Upper lobe of left lung (tissue), 6 donors: ENCODE measurements at regions not wholly inside any gene's neighbourhood (a gene's known extent, or its start where the extent isn't known, plus 50 kb on each side); places are given as distances from the start of the nearest gene placed in this dataset.

Source experiments
- ATAC-seq, 2 donors: fragments of 200-7000 bp; cut with Tn5 transposase; one replicate each; pipeline ENCODE4 v1.9.1; 2022; ENCODE audit warnings: mild to moderate bottlenecking in 2 of 2, moderate library complexity in 2 of 2; ENCODE audit not compliant: low FRiP score in 2 of 2
- DNase-seq, 2 donors: peaks; one replicate each; pipeline ENCODE4 v3.0.0-alpha.2; 2019 to 2020
- H3K27ac ChIP-seq, 4 donors: fragments of 200-600 bp; sonication (generic); one replicate each; pipeline ENCODE4 v1.5.1; 2016 to 2019
- H3K27me3 ChIP-seq, 4 donors: fragments of 200-600 bp; sonication (generic); one replicate each; pipeline ENCODE4 v1.5.1; 2017 to 2019
- H3K36me3 ChIP-seq, 4 donors: fragments of 200-600 bp; sonication (generic); one replicate each; pipeline ENCODE4 v1.5.1; 2016 to 2019
- H3K4me1 ChIP-seq, 4 donors: fragments of 200-600 bp; sonication (generic); one replicate each; pipeline ENCODE4 v1.5.1; 2018 to 2019
- H3K4me3 ChIP-seq, 4 donors: fragments of 200-600 bp; sonication (generic); one replicate each; pipeline ENCODE4 v1.5.1; 2017 to 2019; ENCODE audit warnings: mild to moderate bottlenecking in 2 of 4, moderate library complexity in 1 of 4
- H3K9me3 ChIP-seq, 4 donors: fragments of 200-600 bp; sonication (generic); one replicate each; pipeline ENCODE4 v1.5.1; 2018 to 2019
- EP300 ChIP-seq, 4 donors: sonication (generic); formaldehyde crosslinking; IDR thresholded peaks; one replicate each; pipeline ENCODE4 v1.5.1; 2017; ENCODE audit warnings: antibody characterized with exemption in 4 of 4, control low read depth in 2 of 4
- POLR2A ChIP-seq, 4 donors: fragments of 450-650 bp; IDR thresholded peaks; one replicate each; pipeline ENCODE4 v1.5.1; 2016 to 2017; ENCODE audit warnings: antibody characterized with exemption in 4 of 4, mild to moderate bottlenecking in 2 of 4
- POLR2AphosphoS5 ChIP-seq, 2 donors: sonication (generic); formaldehyde crosslinking; IDR thresholded peaks; one replicate each; pipeline ENCODE4 v1.5.1; 2017; ENCODE audit warnings: antibody characterized with exemption in 2 of 2
- WGBS, 2 donors: methylation state at CpG; one replicate each; pipeline ENCODE4 v1.1.5; 2017 to 2018; 5-methylcytosine and 5-hydroxymethylcytosine counted together
- TF ChIP-seq, protein P1 (sequence below), 6 experiments: fragments of 450-650 bp in 4 of 6; fragments of 200-600 bp in 2 of 6; sonication (generic) in 2 of 6; IDR thresholded peaks; one replicate each; pipeline ENCODE4 v1.5.1; 2016 to 2019; ENCODE audit warnings: antibody characterized with exemption in 6 of 6
- donor health status: DM: no; HTN: no; CAD: no; lungs with moderate emphysema.
- donor health status: DM: no; HTN: yes; CAD: no; lungs with severe emphysema.

DNA sequence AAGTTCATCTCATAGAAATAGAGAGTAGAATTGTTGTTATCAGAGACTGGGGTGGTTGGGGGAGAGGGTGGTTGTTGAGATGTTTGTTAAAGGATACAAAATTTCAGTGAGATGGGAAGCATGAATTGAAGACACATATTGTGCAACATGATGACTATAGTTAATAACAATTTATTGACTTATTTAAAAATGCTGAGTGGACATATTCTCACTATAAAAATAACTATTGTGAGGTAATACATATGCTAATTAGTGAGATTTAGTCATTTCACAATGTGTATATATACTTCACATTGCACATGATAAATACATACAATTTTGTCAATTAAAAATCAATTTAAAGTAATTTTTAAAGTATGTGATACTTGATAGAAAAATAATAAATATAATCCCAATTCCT, 722.5 kb upstream of the CHD1 start:
- DNase-seq (no peak), ATAC-seq (no peak)
- TF ChIP-seq EP300 (IDR thresholded peaks at IDR 0.05) (no peak), POLR2A (IDR thresholded peaks at IDR 0.05) (no peak), POLR2AphosphoS5 (IDR thresholded peaks at IDR 0.05) (no peak)
- TF ChIP-seq, protein P1, sequence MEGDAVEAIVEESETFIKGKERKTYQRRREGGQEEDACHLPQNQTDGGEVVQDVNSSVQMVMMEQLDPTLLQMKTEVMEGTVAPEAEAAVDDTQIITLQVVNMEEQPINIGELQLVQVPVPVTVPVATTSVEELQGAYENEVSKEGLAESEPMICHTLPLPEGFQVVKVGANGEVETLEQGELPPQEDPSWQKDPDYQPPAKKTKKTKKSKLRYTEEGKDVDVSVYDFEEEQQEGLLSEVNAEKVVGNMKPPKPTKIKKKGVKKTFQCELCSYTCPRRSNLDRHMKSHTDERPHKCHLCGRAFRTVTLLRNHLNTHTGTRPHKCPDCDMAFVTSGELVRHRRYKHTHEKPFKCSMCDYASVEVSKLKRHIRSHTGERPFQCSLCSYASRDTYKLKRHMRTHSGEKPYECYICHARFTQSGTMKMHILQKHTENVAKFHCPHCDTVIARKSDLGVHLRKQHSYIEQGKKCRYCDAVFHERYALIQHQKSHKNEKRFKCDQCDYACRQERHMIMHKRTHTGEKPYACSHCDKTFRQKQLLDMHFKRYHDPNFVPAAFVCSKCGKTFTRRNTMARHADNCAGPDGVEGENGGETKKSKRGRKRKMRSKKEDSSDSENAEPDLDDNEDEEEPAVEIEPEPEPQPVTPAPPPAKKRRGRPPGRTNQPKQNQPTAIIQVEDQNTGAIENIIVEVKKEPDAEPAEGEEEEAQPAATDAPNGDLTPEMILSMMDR (IDR thresholded peaks at IDR 0.05), result no peak
- Histone ChIP-seq H3K36me3 (no peaks in the 10 kb centered on the region), H3K4me1 (no peaks in the 10 kb centered on the region), H3K4me3 (no peak overlapping the region), H3K9me3 (no peaks in the 10 kb centered on the region), H3K27ac (no peak overlapping the region), H3K27me3 (no peaks in the 10 kb centered on the region)

DNA sequence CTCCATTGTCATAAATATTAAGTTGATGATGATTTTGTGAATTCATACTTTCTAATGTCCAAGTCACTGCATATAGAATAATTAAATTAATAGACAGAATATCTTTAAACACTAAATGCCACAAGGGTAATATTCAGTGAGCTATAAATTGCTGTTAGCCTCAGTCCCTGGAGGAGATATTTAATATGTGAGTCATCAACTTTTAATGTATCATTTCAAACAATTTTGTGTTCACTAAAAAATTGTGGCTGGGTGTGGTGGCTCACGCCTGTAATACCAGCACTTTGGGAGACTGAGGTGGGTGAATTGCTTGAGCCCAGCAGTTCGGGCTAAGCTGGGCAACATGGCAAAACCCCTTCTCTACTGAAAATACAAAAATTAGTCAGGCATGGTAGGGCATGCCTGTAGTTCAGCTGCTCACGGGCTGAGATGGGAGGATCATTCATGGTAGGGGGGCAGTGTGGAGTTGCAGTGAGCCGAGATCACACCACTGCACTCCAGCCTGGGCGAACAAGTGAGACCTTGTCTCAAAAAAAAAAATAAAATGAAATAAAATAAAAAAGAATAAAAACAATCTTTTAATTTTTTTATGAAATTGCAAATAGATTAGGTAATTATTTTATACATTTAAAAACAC, 717.3 kb upstream of the CHD1 start:
- no peak overlapping the region for H3K27ac ChIP-seq
- H3K9me3 ChIP-seq, result no peaks in the 10 kb centered on the region
- no peak overlapping the region for H3K4me3 ChIP-seq
- DNase-seq, result no peak
- no peaks in the 10 kb centered on the region for H3K36me3 ChIP-seq
- ATAC-seq, result no peak
- no peaks in the 10 kb centered on the region for H3K4me1 ChIP-seq
- no peak for TF ChIP-seq POLR2A (IDR thresholded peaks at IDR 0.05)
- TF ChIP-seq, protein P1 (IDR thresholded peaks at IDR 0.05), result no peak
- TF ChIP-seq EP300 (IDR thresholded peaks at IDR 0.05), result no peak
- TF ChIP-seq POLR2AphosphoS5 (IDR thresholded peaks at IDR 0.05), result no peak
- no peaks in the 10 kb centered on the region for H3K27me3 ChIP-seq
- 71 to 76% methylated on average over 5 of the region's 5 CpGs for WGBS, 2 donors

DNA sequence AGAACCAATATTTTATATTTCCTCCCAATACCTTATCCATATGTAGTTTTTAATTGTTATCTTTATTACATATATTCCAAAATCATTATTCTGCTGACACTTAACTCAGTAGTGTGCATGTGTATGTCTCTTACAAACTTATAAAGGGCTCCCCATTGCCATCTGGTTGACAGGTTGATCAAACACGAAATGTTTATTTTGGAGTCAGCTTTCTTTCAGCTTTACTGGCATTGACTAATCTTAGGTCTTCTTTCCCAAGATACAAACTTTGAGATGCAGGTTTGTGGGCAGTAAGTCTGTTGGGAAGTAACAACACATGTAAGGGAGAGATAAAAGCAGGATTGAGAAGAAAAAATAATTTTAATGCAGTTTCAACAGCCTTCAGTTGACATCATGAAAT, 716.0 kb upstream of the CHD1 start:
- Histone ChIP-seq H3K27ac (no peak overlapping the region), H3K4me1 (no peaks in the 10 kb centered on the region), H3K9me3 (no peaks in the 10 kb centered on the region), H3K27me3 (no peaks in the 10 kb centered on the region), H3K36me3 (no peaks in the 10 kb centered on the region), H3K4me3 (no peak overlapping the region)
- TF ChIP-seq, protein P1 (IDR thresholded peaks at IDR 0.05), result no peak
- TF ChIP-seq POLR2A (IDR thresholded peaks at IDR 0.05) (no peak), POLR2AphosphoS5 (IDR thresholded peaks at IDR 0.05) (no peak), EP300 (IDR thresholded peaks at IDR 0.05) (no peak)
- no peak for DNase-seq
- WGBS, 2 donors, result 53 to 80% methylated on average over 1 of the region's 1 CpG
- no peak for ATAC-seq

DNA sequence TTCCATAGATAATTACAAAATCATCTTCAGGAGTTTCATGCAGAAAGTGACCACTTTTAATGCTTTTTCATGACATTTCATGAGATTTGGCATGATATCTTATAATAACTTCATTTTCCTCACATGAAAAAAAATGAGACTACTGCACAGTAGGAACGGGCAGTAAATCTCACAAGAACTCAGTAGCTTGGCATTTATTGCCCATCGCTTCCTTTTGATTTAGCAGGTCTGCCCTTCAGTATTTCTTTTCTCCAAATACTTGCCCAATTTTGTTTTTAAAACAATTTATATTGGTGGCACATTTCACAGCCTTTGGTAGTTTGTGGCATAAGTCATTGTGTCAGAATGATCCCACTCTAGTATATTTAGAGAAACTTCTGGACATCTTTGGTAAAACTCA, 711.8 kb upstream of the CHD1 start:
- ATAC-seq (no peak), DNase-seq (no peak)
- Histone ChIP-seq H3K27me3 (no peaks in the 10 kb centered on the region), H3K4me3 (no peak overlapping the region), H3K27ac (no peak overlapping the region), H3K4me1 (no peaks in the 10 kb centered on the region), H3K9me3 (no peaks in the 10 kb centered on the region), H3K36me3 (no peaks in the 10 kb centered on the region)
- TF ChIP-seq POLR2AphosphoS5 (IDR thresholded peaks at IDR 0.05), result no peak
- TF ChIP-seq POLR2A (IDR thresholded peaks at IDR 0.05), result no peak
- no peak for TF ChIP-seq EP300 (IDR thresholded peaks at IDR 0.05)
- TF ChIP-seq, protein P1 (IDR thresholded peaks at IDR 0.05), result no peak
- WGBS, 2 donors, result 81 to 89% methylated on average over 2 of the region's 2 CpGs

DNA sequence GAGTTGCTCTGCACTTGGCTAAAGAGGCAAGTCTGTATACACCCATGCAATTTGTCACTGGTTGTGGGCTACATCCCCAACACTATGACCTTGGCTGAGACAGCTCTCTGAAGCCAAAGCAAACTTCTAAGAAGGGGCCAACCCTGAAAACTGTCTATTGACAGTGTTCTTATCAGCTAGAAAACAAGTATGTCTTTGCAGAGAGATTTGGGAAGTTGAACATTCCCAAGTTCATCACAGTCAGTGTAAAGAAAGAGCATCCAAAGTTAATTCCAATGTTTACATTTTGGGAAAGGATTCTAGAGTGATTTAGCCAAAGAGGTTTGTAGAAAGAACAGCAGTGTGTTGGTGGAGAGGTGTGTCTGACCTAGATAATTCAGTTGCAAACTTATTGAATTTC, 711.1 kb upstream of the CHD1 start:
- ATAC-seq, result no peak
- DNase-seq, result no peak
- H3K27me3 ChIP-seq, result no peaks in the 10 kb centered on the region
- H3K27ac ChIP-seq, result no peak overlapping the region
- no peaks in the 10 kb centered on the region for H3K36me3 ChIP-seq
- no peak overlapping the region for H3K4me3 ChIP-seq
- TF ChIP-seq POLR2A (IDR thresholded peaks at IDR 0.05) (no peak), EP300 (IDR thresholded peaks at IDR 0.05) (no peak), POLR2AphosphoS5 (IDR thresholded peaks at IDR 0.05) (no peak)
- TF ChIP-seq, protein P1 (IDR thresholded peaks at IDR 0.05), result no peak
- H3K9me3 ChIP-seq, result no peaks in the 10 kb centered on the region
- no peaks in the 10 kb centered on the region for H3K4me1 ChIP-seq
